Fibroblast of lung (primary cell): ENCODE measurements at regions not wholly inside any gene's neighbourhood (a gene's known extent, or its start where the extent isn't known, plus 50 kb on each side); places are given as distances from the start of the nearest gene placed in this dataset.

Source experiments
- EZH2 ChIP-seq: IDR thresholded peaks from 2 replicates; pipeline ENCODE4 v1.5.1; 2012; ENCODE audit warnings: low read length, control low read depth, mild to moderate bottlenecking; ENCODE audit errors: missing control alignments
- TF ChIP-seq, protein P1 (sequence below), 2 donors: IDR thresholded peaks in 1 of 2; conservative IDR thresholded peaks in 1 of 2; 1 replicate in 1 of 2; 2 replicates in 1 of 2; pipeline ENCODE4 v1.5.1; 2011 to 2012; ENCODE audit warnings: low read length in 2 of 2, control low read depth in 1 of 2, inconsistent platforms in 1 of 2, low read depth in 1 of 2, mild to moderate bottlenecking in 1 of 2

DNA sequence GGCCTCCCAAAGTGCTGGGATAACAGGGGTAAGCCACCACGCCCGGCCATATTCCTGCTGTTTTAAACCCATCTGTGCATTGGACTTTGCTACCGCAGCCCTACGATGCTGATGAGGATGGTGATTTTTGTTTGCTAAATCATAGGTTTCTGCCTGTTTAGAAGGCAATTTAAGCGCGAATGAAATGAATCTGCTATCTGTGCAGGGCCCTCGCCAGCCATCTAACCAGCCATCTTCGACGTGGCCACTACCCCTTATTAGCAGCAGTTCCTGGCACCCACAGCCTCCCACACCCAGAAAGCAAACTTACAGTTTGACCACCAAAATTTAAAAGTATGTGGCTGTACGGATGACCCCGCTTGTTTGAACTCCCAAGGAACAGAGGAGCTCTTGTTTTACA, 178.5 kb downstream of the SHOX start:
- TF ChIP-seq, protein P1, sequence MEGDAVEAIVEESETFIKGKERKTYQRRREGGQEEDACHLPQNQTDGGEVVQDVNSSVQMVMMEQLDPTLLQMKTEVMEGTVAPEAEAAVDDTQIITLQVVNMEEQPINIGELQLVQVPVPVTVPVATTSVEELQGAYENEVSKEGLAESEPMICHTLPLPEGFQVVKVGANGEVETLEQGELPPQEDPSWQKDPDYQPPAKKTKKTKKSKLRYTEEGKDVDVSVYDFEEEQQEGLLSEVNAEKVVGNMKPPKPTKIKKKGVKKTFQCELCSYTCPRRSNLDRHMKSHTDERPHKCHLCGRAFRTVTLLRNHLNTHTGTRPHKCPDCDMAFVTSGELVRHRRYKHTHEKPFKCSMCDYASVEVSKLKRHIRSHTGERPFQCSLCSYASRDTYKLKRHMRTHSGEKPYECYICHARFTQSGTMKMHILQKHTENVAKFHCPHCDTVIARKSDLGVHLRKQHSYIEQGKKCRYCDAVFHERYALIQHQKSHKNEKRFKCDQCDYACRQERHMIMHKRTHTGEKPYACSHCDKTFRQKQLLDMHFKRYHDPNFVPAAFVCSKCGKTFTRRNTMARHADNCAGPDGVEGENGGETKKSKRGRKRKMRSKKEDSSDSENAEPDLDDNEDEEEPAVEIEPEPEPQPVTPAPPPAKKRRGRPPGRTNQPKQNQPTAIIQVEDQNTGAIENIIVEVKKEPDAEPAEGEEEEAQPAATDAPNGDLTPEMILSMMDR (conservative IDR thresholded peaks at IDR 0.05 in 1 of 2, IDR thresholded peaks at IDR 0.05 in 1 of 2; ENCODE audit: low read depth in 1 of 2, low read length in 2 of 2) = no peak
- TF ChIP-seq EZH2 = no peak
